K562 (cell line): ENCODE measurements at regions not wholly inside any gene's neighbourhood (a gene's known extent, or its start where the extent isn't known, plus 50 kb on each side); places are given as distances from the start of the nearest gene placed in this dataset.

Source experiments
- ATAC-seq: fragments of 200-7000 bp; cut with Tn5 transposase; 3 replicates; pipeline ENCODE4 v1.9.1; 2020; ENCODE audit warnings: moderate library complexity
- BruUV-seq: library from RNA; stranded (reverse); fragments of 400-500 nt; replicated peaks from 2 replicates; lab custom pipeline; 2021; lab: Mats Ljungman, UMichigan
- CTCF ChIA-PET: fragments of 300-600 bp; formaldehyde crosslinking; extraction: SDS; loops from one replicate; lab custom pipeline; 2021; ENCODE audit warnings: low intra/inter-chr PET ratio; lab: Yijun Ruan, JAX
- POLR2A ChIA-PET: fragments of 300-600, 350-650 bp; sonication (Branson Sonifier 250); formaldehyde crosslinking; extraction: SDS; loops from one replicate; lab custom pipeline; 2021; ENCODE audit warnings: antibody characterized with exemption, inconsistent platforms; lab: Yijun Ruan, JAX
- DNase-seq, 4 experiments: peaks; one replicate each; pipeline versions ENCODE4 v3.0.0 to v3.0.0-alpha.2; 2011 to 2018; ENCODE audit warnings: low spot score in 3 of 4, mixed read lengths in 3 of 4; ENCODE audit errors: extremely low read depth in 1 of 4
- FAIRE-seq: peaks from 2 replicates; lab custom pipeline; 2011; peaks lifted over from hg19 to GRCh38; lab: Jason Lieb, UNC
- H2AFZ ChIP-seq: 2 replicates; pipeline ENCODE4 v1.6.0; 2011; ENCODE audit warnings: low read depth, low read length, control low read depth, inconsistent platforms
- H3K27ac ChIP-seq: fragments of 200-600 bp; 3 replicates; pipeline ENCODE4 v1.8.0; 2011; ENCODE audit warnings: low read depth, mild to moderate bottlenecking, control low read depth, inconsistent platforms, low read length, moderate library complexity, mixed read lengths; ENCODE audit errors: extremely low read depth
- H3K27me3 ChIP-seq, 2 experiments: fragments of 300-600 bp in 1 of 2; 2 replicates in 1 of 2; 3 replicates in 1 of 2; pipeline versions ENCODE4 v1.6.0 to v1.8.0; 2011; ENCODE audit warnings: inconsistent platforms in 2 of 2, low read length in 2 of 2, mild to moderate bottlenecking in 1 of 2, mixed read lengths in 1 of 2, moderate library complexity in 1 of 2; ENCODE audit not compliant: control insufficient read depth in 2 of 2, insufficient read depth in 2 of 2
- H3K36me3 ChIP-seq: fragments of 300-600 bp; 3 replicates; pipeline ENCODE4 v1.8.0; 2011; ENCODE audit warnings: mild to moderate bottlenecking, low read length, inconsistent platforms; ENCODE audit not compliant: control insufficient read depth, insufficient read depth
- H3K4me1 ChIP-seq, 2 experiments: fragments of 200-600 bp in 1 of 2; replicated peaks in 1 of 2; 2 replicates in 1 of 2; 3 replicates in 1 of 2; pipeline versions ENCODE4 v1.5.1 to v1.8.0; 2011; ENCODE audit warnings: inconsistent platforms in 2 of 2, low read length in 2 of 2, mild to moderate bottlenecking in 1 of 2, mixed read lengths in 1 of 2, moderate library complexity in 1 of 2; ENCODE audit not compliant: control insufficient read depth in 2 of 2, insufficient read depth in 2 of 2
- H3K4me2 ChIP-seq: 2 replicates; pipeline ENCODE4 v1.6.1; 2011; ENCODE audit warnings: low read length, control low read depth, inconsistent platforms, mixed read lengths; ENCODE audit not compliant: insufficient read depth
- H3K4me3 ChIP-seq: fragments of 200-600 bp; sonication (generic), shearing (Covaris generic); 2 replicates; pipeline ENCODE4 v1.5.1; 2016; ENCODE audit warnings: control low read depth, inconsistent platforms
- H3K79me2 ChIP-seq: fragments of 200-600 bp; 3 replicates; pipeline ENCODE4 v1.8.0; 2011; ENCODE audit warnings: low read length, inconsistent platforms; ENCODE audit not compliant: control insufficient read depth, insufficient read depth
- H3K9ac ChIP-seq, 2 experiments: 2 replicates each; pipeline versions ENCODE4 v1.6.0 to v1.6.1; 2011; ENCODE audit warnings: low read depth in 2 of 2, low read length in 2 of 2, control low read depth in 1 of 2, inconsistent platforms in 1 of 2, mild to moderate bottlenecking in 1 of 2, mixed read lengths in 1 of 2; ENCODE audit not compliant: insufficient read depth in 1 of 2
- H3K9me1 ChIP-seq: one replicate; pipeline ENCODE4 v1.6.0; 2011; ENCODE audit warnings: inconsistent platforms, mild to moderate bottlenecking, low read length, moderate library complexity; ENCODE audit not compliant: control insufficient read depth, insufficient read depth
- H3K9me3 ChIP-seq: replicated peaks from 2 replicates; pipeline ENCODE4 v1.5.1; 2011; ENCODE audit warnings: low read depth, low read length, inconsistent platforms; ENCODE audit not compliant: control insufficient read depth, insufficient read depth
- H4K20me1 ChIP-seq: replicated peaks from 2 replicates; pipeline ENCODE4 v1.6.1; 2011; ENCODE audit warnings: low read length, inconsistent platforms, mixed read lengths; ENCODE audit not compliant: control insufficient read depth, insufficient read depth
- CTCF ChIP-seq, 3 experiments: IDR thresholded peaks in 2 of 3; conservative IDR thresholded peaks in 1 of 3; 2 replicates each; pipeline ENCODE4 v1.5.1; 2011 to 2012; ENCODE audit warnings: low read length in 3 of 3, mild to moderate bottlenecking in 3 of 3, control low read depth in 2 of 3, improper control_type of control experiment in 1 of 3, inconsistent platforms in 1 of 3, low read depth in 1 of 3, mixed read lengths in 1 of 3, moderate library complexity in 1 of 3; ENCODE audit not compliant: insufficient read depth in 2 of 3
- HINFP ChIP-seq: fragments of 450-650 bp; conservative IDR thresholded peaks from 2 replicates; pipeline ENCODE4 v1.6.1; 2016; ENCODE audit warnings: missing genetic modification characterization, low read depth, mild to moderate bottlenecking, control low read depth, missing compliant biosample characterization
- HMGXB4 ChIP-seq: sonication (generic); formaldehyde crosslinking; IDR thresholded peaks from 2 replicates; pipeline ENCODE4 v1.8.1; 2023; ENCODE audit warnings: mild to moderate bottlenecking, missing genetic modification reagents
- HNRNPL ChIP-seq: fragments of 200-400 bp; formaldehyde crosslinking; IDR thresholded peaks from 2 replicates; pipeline ENCODE4 v1.6.1; 2017; ENCODE audit warnings: low read depth, mild to moderate bottlenecking, low read length
- PATZ1 ChIP-seq: fragments of 250-450 bp; sonication (Bioruptor Pico); IDR thresholded peaks from 2 replicates; pipeline ENCODE4 v1.5.0; 2020; ENCODE audit warnings: mild to moderate bottlenecking, borderline replicate concordance
- PHF21A ChIP-seq: fragments of 450-650 bp; IDR thresholded peaks from 2 replicates; pipeline ENCODE4 v1.6.1; 2017; ENCODE audit warnings: low read depth, borderline replicate concordance
- PHTF2 ChIP-seq: fragments of 250-450 bp; sonication (Bioruptor Pico); IDR thresholded peaks from 2 replicates; pipeline ENCODE4 v1.5.0; 2021; ENCODE audit warnings: mild to moderate bottlenecking
- RBFOX2 ChIP-seq: fragments of 200-400 bp; formaldehyde crosslinking; IDR thresholded peaks from 2 replicates; pipeline ENCODE4 v1.6.1; 2017; ENCODE audit warnings: low read depth, mild to moderate bottlenecking, low read length, moderate library complexity
- SAP30 ChIP-seq: fragments of 200-600 bp; sonication (generic); IDR thresholded peaks from 2 replicates; pipeline ENCODE4 v1.6.1; 2012; ENCODE audit warnings: borderline replicate concordance, low read depth, mild to moderate bottlenecking, moderate library complexity, low read length, control low read depth, inconsistent platforms; ENCODE audit not compliant: insufficient read depth, poor library complexity, severe bottlenecking
- ZKSCAN8 ChIP-seq: fragments of 200-800 bp; sonication (Bioruptor generic); IDR thresholded peaks from 2 replicates; pipeline ENCODE4 v1.6.1; 2016; ENCODE audit warnings: missing genetic modification characterization, missing compliant biosample characterization
- ZNF134 ChIP-seq: fragments of 250-450 bp; sonication (Bioruptor Pico); conservative IDR thresholded peaks from 2 replicates; pipeline ENCODE4 v1.4.0; 2020
- ZNF175 ChIP-seq: fragments of 200-800 bp; sonication (Bioruptor generic); IDR thresholded peaks from 2 replicates; pipeline ENCODE4 v1.6.1; 2016; ENCODE audit warnings: low read depth, mild to moderate bottlenecking, missing genetic modification characterization, missing compliant biosample characterization
- ZNF766 ChIP-seq: fragments of 200-800 bp; sonication (Bioruptor generic); conservative IDR thresholded peaks from 2 replicates; pipeline ENCODE4 v1.6.1; 2016; ENCODE audit warnings: missing genetic modification characterization, missing compliant biosample characterization
- WGBS: fragments of 100-300 bp; shearing (Covaris generic); methylation state at CpG from one replicate; pipeline ENCODE4 v1.1.6; 2016; ENCODE audit warnings: low coverage, mixed read lengths; ENCODE audit not compliant: insufficient coverage; ENCODE audit errors: missing lambda C conversion rate; 5-methylcytosine and 5-hydroxymethylcytosine counted together
- in situ Hi-C: fragments of 300-500 bp; cut with MboI; formaldehyde crosslinking; loops from 4 replicates; pipeline ENCODE4 v1.15.0; 2018; ENCODE audit warnings: inconsistent platforms, mixed read lengths
- intact Hi-C: fragments of 100-400 bp; cut with micrococcal nuclease; formaldehyde crosslinking; loops from 2 replicates; pipeline ENCODE4 v1.14.2; 2022

GRCh38 chr13:50227361-50227760, 212.1 kb downstream of the KCNRG start (continued):
- TF ChIP-seq PATZ1 (CRISPR knock-in tag): no peak
- TF ChIP-seq ZNF766: no peak
- no peak for TF ChIP-seq RBFOX2
- TF ChIP-seq HMGXB4: no peak
- TF ChIP-seq HNRNPL: no peak
- no peak for TF ChIP-seq ZNF134 (CRISPR knock-in tag)
- no peak for TF ChIP-seq ZNF175 (CRISPR knock-in tag)
- TF ChIP-seq PHF21A: no peak

GRCh38 chr13:50228527-50228926, 213.3 kb downstream of the KCNRG start:
- H4K20me1 ChIP-seq: no peaks in the 10 kb centered on the region
- H2AFZ ChIP-seq: no peak overlapping the region
- intact Hi-C loops: no loop called here
- ATAC-seq (no peak), FAIRE-seq (no peak), DNase-seq (no peak)
- no peaks in the 10 kb centered on the region for H3K9me3 ChIP-seq
- no peak overlapping the region for H3K4me2 ChIP-seq
- H3K79me2 ChIP-seq: no peaks in the 10 kb centered on the region
- H3K36me3 ChIP-seq: no peaks in the 10 kb centered on the region
- ChIA-PET POLR2A (no interaction called here), CTCF (no interaction called here)
- no peak overlapping the region for H3K27ac ChIP-seq
- in situ Hi-C loops: no loop called here
- H3K9ac ChIP-seq: no peak overlapping the region
- H3K4me1 ChIP-seq: peaks cover 0 to 3% of the 10 kb centered on the region in 2 experiments; a peak in 2 of 5 replicates
- no TSS peak for BruUV-seq
- H3K9me1 ChIP-seq: no peaks in the 10 kb centered on the region
- H3K4me3 ChIP-seq: no peak overlapping the region
- 79% methylated on average over 6 of the region's 6 CpGs for WGBS
- H3K27me3 ChIP-seq: no peaks in the 10 kb centered on the region
- TF ChIP-seq ZKSCAN8 (CRISPR knock-in tag) (no peak), HINFP (tag) (no peak), CTCF (IDR thresholded peaks at IDR 0.05 in 2 of 3, conservative IDR thresholded peaks at IDR 0.05 in 1 of 3; ENCODE audit: insufficient read depth in 2 of 3, low read depth in 1 of 3, low read length in 3 of 3) (no peak), PHTF2 (CRISPR knock-in tag) (no peak), SAP30 (no peak)
